Mammary epithelial cell (primary cell): ENCODE measurements at regions not wholly inside any gene's neighbourhood (a gene's known extent, or its start where the extent isn't known, plus 50 kb on each side); places are given as distances from the start of the nearest gene placed in this dataset.

ENCODE experiments used
- EZH2 ChIP-seq: IDR thresholded peaks from 2 replicates; pipeline ENCODE4 v1.6.1; 2012; ENCODE audit warnings: low read length, inconsistent platforms, borderline replicate concordance
- TF ChIP-seq, protein P1 (sequence below), 2 donors: IDR thresholded peaks in 1 of 2; conservative IDR thresholded peaks in 1 of 2; 2 replicates each; pipeline ENCODE4 v1.5.1; 2011 to 2012; ENCODE audit warnings: inconsistent platforms in 2 of 2, low read length in 2 of 2, mild to moderate bottlenecking in 2 of 2, control low read depth in 1 of 2, low read depth in 1 of 2; ENCODE audit not compliant: insufficient read depth in 1 of 2; ENCODE audit errors: extremely low read depth in 1 of 2

DNA sequence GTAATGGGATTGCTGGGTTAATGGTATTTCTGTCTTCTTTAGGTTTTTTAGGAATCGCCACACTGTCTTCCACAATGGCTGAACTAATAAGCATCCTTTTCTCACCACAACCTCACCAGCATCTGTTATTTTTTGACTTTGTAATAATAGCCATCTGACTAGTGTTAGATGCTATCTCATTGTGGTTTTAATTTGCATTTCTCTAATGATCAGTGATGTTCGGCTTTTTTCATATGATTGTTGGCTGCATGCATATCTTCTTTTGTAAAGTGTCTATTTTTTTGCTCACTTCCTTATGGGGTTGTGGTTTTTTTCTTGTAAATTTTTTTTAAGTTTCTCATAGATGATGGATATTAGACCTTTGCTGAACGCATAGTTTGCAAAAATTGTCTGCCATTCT, 377.9 kb downstream of the GALC start:
- TF ChIP-seq, protein P1, sequence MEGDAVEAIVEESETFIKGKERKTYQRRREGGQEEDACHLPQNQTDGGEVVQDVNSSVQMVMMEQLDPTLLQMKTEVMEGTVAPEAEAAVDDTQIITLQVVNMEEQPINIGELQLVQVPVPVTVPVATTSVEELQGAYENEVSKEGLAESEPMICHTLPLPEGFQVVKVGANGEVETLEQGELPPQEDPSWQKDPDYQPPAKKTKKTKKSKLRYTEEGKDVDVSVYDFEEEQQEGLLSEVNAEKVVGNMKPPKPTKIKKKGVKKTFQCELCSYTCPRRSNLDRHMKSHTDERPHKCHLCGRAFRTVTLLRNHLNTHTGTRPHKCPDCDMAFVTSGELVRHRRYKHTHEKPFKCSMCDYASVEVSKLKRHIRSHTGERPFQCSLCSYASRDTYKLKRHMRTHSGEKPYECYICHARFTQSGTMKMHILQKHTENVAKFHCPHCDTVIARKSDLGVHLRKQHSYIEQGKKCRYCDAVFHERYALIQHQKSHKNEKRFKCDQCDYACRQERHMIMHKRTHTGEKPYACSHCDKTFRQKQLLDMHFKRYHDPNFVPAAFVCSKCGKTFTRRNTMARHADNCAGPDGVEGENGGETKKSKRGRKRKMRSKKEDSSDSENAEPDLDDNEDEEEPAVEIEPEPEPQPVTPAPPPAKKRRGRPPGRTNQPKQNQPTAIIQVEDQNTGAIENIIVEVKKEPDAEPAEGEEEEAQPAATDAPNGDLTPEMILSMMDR (conservative IDR thresholded peaks at IDR 0.05 in 1 of 2, IDR thresholded peaks at IDR 0.05 in 1 of 2; ENCODE audit: extremely low read depth in 1 of 2, insufficient read depth in 1 of 2, low read depth in 1 of 2, low read length in 2 of 2), result no peak
- no peak for TF ChIP-seq EZH2
